ENCODE measurements at regions not wholly inside any gene's neighbourhood (a gene's known extent, or its start where the extent isn't known, plus 50 kb on each side); places are given as distances from the start of the nearest gene placed in this dataset.

- no peak for TF ChIP-seq GATA3 (IDR thresholded peaks at IDR 0.05; ENCODE audit: low read depth, low read length)
- TF ChIP-seq GATA2 (IDR thresholded peaks at IDR 0.05; ENCODE audit: low read depth, low read length): no peak
Measured at GRCh38 chr11:122207505-122207904, 91.5 kb upstream of the BLID start.

Measured in SH-SY5Y (cell line).